ENCODE measurements at regions not wholly inside any gene's neighbourhood (a gene's known extent, or its start where the extent isn't known, plus 50 kb on each side); places are given as distances from the start of the nearest gene placed in this dataset.
"Not testable (repeated sequence)": the region's sequence is repeated elsewhere in the genome, so short reads cannot be mapped to it uniquely, and the experiment has no call there.

DNA sequence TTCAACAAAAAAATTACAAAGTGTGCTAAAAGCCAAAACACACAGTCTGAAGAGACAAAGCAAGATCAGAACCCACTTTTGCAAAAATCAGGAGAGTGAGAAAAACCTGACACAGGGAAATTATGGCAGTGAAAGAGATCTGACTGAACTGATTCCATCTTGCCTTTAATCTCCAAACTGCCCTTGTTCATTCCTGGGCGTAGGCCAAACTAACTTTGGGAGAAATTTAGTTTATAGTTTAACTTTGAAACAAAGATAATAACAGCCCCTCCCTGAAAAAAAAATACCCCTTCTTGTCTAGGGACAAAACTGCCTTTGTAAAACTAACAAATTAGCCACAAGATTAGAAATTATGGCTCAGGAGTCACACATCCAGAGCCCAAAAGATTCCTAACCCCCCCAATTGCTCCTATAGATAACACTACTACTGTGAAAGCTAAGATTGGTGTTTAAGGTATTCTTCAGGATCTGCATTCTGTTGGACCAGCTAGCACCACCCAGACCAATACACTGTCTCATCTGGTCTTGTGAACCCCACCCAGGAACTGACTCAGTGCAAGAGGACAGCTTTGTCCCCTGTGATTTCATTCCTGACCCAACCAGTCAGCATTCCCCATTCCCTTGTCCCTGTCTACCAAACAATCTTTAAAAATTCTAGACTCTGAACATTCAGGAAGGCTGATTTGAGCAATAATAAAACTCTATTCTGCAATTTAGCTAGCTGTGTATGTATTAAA, 226.1 kb upstream of the SH3BP4 start:
- no peak for DNase-seq (ENCODE audit: low read depth in 3 of 3)

DNA sequence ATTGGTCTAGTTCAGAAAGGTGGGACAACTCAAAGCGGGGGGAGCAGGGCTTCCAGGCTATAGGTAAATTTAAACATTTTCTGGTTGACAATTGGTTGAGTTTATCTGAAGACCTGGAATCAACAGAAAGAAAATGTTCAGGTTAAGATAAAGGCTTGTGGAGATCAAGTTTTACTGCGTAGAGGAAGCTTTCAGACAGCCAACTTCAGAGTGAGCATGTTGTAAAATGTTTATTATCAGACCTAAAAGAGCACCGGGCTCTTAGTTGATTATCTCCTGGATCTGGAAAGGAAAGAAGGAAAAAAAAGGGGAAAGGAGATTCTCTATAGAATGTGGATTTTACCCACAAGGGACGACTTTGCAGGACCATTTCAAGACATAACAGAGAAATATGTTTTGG, 227.0 kb upstream of the SH3BP4 start:
- no peak for DNase-seq (ENCODE audit: low read depth in 3 of 3)

DNA sequence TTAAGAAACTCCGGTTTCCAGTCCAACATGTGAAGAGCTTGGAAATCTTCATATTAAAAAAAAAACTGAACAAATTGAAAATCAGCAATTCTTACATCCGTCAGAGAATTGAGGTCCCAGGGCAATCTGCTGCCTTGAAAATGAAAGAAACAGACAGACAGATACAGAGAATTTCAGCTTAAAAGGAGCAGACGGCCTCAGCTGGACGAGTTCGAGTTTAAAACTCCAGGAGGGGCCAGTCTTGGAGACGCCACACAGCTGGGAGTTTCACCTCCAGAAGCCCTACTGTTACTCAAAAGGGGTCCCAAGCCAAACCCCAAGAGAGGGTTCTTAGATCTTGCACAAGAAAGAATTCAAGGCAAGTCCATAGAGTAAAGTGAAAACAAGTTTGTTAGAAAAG, 226.5 kb upstream of the ARL4C start:
- no peak for DNase-seq (ENCODE audit: low read depth in 3 of 3)

DNA sequence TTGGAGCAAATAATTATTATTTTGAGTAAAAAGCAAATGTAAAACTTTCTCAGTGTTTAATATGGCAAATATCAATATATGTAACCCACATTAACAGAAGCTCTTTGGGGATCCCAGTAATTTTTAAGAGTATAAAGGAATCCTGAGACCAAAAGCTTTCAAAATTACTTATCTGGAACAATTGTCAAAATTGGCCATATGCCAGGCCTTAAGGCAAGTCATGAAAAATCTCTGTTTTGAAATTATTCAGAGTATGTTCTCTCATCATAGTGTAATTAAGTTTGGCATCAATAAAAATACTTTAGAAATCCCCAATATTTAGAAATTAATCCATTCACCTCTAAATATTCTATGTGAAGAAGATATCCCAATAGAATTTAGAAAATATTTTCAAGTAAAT, 225.3 kb upstream of the ARL4C start:
- no peak for DNase-seq (ENCODE audit: low read depth in 3 of 3)

DNA sequence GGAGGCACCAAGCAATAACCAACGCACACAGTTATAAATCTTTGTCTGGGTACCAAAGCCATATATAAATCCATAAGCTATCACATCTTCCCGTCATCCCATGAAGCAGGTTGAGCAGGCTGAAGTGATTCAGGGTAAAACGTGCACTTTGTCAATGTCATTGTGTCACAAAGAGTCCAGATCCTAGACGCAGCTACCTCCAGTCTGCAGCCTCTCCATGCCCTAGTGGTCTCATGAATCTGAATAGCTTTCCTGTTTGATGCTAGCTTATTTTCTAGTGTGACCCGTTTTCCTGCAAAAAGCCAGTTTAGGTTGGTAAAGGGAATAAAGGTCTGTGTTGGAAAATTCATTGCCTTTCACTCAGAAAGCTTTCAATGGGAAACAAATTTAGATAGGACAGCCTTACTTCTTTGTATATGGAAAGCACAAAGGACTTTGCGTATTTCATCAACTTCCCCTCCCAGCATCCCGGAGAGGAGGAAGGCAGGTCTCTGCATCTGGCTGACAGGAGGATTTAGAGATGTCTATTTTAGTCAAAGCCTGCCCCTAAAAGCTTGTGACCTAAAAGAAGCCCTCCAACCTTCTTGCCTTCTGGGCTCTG, 222.3 kb upstream of the ARL4C start:
- no peak for DNase-seq (ENCODE audit: low read depth in 3 of 3)

DNA sequence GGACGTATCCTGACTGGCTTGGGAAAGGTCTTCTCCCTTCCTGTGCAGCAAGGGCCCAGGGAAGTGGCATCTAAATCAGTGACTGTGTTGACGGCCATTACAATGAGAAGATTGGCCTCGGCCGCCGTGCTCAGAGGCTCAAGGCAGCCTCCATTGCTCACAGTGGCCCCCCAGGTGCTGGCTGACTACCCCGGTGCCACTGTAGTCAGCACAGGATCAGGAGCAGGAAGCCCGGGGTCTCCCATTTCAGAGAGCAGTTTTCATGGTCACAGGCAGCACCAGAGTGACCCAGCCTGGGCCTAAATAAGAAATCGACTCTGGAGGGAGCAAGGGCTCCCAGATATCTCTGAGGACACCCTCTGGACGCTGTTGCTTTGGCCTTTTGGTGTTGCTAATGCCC, 219.4 kb upstream of the ARL4C start:
- no peak for DNase-seq (ENCODE audit: low read depth in 3 of 3)

DNA sequence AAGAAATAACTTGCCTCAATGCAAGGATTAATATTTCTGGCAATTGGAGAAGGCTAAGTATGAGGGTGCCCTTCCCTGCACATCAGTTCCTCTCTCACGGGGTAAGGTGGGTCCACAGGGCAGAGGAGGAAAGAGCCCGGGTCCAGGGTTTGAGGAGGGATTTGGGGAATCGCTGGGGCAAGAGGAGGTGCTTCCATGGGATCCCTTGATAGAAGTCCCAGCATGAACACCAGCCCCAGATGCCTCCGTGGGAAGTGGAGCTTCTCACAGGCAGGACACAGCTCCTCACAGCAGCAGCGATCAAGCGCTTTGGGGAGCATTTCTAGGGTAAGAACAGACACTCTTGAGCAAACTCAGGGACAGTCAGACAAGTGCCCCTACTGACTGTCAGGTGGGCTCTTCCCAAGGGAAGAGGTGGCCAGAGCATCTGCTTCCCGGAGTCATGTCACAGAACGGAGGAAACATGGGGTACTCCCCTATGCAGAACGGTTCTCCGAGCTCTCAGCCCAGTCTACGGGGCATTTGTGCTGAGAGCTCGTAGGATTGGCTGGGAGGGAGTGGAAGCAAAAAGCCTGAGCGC, 218.9 kb upstream of the ARL4C start:
- DNase-seq (ENCODE audit: low read depth in 3 of 3) = no peak

DNA sequence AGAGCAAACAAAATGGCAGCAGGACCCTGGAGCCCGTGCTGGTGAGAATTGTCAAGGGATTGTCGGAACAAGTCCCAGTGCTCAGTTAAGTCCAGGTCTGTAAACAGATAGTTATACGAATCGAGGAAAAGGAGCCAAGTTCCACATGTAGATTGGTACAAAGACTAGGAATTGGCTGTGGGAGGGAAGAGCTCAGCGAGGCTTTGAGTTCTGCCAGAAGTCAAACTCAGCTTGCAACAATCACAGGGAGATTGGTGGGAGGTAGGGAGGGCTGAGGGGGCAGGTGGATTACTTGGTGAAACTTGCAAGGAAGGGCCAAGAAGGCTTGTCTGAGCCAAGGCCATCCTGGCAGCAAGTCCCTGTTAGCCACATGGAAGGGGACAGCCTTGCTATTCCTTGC, 217.8 kb upstream of the ARL4C start:
- DNase-seq (ENCODE audit: low read depth in 3 of 3) = no peak

DNA sequence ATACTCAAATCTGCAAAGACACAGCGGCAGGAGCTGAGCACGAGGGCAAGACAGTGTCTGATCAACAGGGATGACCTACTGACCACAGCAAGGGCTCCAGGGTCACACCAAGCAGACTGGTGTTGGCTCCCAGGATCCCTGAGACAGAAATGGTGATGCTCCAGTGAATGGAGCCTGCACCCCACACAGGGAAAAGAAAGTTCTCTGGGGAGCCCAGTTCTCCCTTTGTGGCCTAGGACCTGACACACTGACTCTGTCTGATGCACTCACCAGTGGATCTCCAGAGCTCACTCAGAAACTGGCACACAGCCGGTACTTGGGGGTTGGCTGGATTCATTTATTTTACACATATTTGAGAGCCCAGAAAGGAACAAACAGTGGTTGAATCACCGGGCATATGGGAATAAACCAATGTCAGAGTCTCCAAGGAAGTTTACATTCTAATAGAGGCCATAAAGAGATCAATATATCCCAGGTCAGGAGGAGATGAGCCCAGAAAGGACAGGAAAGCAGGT, 215.6 kb upstream of the ARL4C start:
- no peak for DNase-seq (ENCODE audit: low read depth in 3 of 3)

DNA sequence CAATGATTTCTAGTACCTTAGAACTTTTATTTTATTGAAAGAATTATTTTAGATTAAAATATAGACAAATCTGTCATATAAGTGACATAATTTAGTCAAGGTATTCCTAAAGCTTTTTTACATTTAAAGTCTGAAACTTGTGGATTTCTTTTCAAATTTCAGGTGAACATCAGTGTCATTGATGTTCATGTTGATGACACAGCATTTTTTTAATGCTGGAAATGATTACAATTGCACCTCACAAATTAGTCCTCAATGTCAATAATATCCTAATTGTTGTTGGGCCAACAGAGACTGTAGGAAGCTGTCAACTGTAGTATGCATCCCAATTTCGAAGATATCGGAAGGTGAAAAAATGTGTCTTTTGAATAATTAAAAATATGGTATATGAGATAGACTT, 214.4 kb upstream of the ARL4C start:
- no peak for DNase-seq (ENCODE audit: low read depth in 3 of 3)

DNA sequence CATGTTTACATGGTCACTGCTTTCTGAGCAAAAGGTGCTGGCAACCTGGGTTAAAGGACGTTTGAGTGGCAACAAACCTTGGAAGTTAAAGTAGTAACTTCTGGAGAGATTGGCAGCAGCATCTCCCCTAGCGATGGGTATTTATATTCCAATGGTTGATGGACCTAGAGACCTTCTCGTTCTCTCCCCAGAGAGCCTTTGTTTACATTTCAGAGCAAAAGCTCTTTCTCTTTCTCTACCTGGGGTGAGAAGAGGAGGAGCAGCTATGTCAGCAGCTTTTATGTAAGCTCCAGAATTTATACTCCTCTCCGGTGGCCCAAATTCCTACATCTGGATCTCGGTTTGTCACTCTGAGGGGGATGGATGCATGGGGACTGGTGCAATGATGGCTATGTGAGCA, 213.7 kb upstream of the ARL4C start:
- no peak for DNase-seq (ENCODE audit: low read depth in 3 of 3)

DNA sequence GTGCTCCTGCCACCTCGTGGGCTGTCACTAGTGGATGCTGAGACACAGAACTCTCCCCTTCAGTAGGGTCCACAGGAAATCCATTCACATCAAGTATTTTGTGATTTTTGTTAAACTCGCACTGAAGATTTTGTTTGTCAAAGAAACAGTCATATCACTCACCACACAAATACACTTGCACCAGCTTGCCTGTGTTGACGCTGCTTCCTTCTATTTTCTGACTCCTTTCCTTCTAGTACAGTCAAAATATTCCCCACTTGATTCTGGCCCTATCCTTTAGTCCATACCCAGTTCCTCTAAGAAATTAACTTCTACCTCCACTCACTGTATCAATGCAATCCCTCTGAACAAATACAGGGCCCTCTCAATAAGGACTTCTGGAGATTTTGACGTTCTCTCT, 213.2 kb upstream of the ARL4C start:
- no peak for DNase-seq (ENCODE audit: low read depth in 3 of 3)

DNA sequence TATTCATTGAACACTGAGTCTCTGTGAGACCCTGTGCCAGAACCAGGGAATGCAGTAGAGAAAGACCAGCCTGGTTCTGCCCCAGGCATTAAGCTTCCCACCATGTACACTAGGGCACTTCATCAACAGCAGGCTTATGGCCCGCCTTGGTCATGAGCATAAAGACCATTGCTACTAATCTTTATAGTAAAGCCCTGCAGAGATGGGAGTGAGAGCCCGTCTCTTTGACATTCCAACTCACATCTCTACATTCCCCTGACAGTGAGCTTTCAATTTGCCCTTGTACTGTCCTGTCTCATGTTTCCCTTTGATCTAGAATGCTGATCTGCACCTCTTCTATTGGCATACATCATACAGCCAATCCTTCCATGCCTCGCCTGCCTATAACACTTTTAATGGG, 211.8 kb upstream of the ARL4C start:
- no peak for DNase-seq (ENCODE audit: low read depth in 3 of 3)

DNA sequence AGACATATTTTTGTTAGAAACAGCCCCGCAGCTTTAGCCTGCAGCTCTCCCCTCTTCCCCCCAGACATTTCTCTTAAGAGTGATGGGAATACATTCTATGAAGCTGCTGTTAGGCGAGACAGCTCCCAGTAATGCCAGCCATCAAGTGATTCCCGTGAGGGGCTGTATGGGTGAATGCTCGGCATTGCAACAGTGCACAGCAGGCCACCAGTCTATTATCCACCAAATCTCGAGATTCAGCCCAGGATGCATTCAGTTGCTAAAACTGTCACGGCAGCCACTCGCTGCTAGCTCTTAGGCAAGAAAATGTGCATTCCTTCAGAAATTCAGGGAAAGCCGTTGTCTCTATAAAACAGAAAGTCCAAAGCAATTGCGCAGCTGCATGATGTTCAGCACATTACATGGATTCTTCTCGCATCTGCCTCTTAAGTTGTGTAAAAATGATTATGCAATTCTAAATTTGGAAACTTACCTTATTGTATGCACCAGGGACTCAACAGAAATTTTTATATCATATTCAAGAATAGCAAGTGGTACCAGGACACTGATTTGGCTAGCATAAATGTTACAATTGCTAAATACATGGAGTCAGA, 211.3 kb upstream of the ARL4C start:
- no peak for DNase-seq (ENCODE audit: low read depth in 3 of 3)

DNA sequence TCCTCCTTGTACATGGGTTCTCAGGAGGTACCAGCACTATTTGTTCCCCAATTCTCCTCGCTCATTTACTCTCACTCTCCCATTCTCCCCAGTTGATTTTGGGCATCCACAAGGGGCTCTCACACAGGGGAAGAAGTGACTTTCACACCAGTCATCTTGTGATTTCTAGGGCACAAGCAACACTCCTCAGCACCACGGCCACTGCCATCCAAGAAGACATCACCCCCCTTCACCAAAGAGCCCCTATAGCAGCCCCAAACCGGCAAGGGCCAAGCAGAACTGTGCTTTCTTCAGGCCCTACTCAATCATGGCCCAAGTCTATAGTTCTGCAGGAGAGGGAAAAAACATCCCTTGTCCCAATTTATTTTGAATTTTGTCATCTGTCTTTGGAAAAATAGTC, 209.2 kb upstream of the ARL4C start:
- DNase-seq (ENCODE audit: low read depth in 3 of 3) = no peak

DNA sequence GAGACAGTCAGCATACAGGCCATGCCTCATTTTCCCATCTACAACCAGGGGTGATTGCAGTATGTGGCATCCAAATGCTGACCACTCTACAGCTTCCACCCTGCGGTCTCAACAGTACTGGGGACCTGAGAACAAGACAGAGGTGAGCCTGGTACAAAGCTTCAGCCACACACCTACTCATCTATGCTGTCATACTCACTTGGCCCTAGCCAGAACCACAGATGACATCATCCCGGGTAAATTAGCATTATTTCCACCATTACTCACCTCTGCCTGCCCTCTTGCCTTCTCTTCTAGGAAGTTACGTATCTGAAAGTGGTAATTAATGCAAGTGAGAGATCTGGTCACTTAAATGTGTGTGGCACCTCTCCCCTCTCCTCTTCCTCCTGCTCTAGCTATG, 208.2 kb upstream of the ARL4C start:
- DNase-seq (ENCODE audit: low read depth in 3 of 3) = no peak

DNA sequence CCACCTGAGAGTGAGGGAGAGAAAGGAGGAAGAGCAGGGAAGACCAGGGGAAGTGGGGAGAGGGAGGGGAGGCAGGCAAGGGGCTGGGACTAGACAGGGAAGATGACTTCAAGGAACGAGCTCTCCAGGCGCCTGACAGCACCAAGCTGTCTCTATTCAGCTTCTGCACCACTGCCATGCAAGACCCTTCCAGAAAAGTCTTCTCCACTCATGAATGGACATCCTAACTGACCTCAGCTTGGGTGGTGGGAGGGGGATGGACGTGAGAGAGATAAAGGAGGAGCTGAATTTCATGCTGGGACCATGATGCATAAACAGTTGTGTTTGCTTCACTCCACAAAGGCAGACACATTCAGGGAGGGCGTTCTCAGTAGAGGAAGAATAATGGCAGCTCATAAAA, 206.4 kb upstream of the ARL4C start:
- DNase-seq (ENCODE audit: low read depth in 3 of 3) = no peak

DNA sequence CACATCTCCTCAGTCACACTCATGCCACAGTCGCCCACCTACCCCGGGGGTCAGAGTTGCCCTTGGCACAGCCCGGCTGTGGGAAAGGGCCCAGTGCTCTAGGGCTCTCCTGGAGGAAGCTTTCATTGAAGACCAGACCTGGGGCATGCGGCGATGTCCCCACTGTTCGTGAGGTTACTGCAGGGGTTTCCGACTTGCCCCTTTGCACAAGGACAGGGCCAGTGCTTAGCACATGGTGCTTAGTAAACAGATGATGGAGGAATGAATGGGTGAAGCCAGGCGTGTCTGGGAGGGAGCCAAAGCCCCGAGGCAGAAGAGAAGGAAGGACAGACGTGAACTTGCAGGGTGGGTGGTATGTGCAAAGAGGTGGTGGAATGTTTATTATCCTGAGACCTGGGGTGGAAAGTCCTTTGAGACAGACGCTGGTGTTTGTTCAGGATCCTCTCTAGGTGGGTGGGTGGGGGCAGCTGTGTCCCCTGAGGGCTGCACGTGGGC, 205.9 kb upstream of the ARL4C start:
- DNase-seq (ENCODE audit: low read depth in 3 of 3) = no peak

DNA sequence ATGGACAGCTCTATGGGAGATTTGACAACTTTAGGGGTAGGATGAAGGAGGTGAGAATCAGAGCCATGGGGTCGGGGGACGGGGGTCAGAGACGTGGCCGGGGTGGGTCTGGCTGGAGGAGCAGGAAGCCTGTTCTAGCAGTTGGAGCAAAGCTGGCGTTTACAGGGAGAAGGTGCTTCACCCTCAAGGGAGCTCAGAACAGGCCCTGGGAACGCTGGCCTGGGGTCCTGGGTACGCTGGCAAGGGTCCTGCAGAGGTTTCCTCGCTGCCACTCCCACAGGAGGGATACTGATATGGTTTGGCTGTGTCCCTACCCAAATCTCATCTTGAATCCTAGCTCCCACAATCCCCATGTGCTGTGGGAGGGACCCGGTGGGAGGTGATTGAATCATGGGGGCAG, 205.0 kb upstream of the ARL4C start:
- DNase-seq (ENCODE audit: low read depth in 3 of 3) = no peak

DNA sequence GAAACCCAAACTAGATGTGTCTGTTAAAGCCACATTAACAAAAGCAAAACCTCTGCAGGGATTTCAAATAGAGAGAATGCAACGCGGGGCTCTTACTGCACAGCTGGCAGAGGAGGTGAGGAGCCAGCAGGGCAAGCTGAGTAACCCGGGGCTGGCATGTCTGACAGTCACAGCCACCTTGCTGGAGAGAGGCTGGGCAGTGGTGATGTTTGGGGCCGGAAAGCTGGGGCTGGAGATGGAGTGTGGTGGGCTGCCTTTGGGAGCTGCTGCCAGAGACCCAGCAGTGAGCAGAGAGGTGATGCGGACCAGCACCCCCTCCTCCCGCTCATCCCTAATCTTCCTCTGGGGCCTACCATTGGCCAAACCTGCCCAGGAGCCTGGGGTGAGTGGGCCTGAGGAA, 204.5 kb upstream of the ARL4C start:
- no peak for DNase-seq (ENCODE audit: low read depth in 3 of 3)

DNA sequence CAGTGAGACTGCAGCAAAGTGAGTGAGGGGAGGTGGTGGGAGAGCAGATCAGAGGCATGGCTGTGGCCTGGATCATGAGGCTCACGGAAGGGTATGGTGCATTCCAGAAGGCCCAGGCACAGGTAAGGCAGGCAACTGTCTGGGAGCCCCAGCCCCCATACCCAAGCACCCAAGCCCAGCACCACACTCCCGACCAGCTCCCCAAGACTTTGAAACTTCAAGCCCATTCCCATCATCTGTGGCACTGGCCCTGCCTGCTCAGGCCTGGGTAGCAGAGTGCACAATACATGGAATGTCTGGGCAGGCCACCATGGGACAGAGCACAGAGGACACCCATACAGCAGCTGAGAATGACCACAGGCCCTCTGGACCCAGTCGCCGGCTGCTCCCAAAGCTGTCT, 202.6 kb upstream of the ARL4C start:
- DNase-seq (ENCODE audit: low read depth in 3 of 3) = no peak

DNA sequence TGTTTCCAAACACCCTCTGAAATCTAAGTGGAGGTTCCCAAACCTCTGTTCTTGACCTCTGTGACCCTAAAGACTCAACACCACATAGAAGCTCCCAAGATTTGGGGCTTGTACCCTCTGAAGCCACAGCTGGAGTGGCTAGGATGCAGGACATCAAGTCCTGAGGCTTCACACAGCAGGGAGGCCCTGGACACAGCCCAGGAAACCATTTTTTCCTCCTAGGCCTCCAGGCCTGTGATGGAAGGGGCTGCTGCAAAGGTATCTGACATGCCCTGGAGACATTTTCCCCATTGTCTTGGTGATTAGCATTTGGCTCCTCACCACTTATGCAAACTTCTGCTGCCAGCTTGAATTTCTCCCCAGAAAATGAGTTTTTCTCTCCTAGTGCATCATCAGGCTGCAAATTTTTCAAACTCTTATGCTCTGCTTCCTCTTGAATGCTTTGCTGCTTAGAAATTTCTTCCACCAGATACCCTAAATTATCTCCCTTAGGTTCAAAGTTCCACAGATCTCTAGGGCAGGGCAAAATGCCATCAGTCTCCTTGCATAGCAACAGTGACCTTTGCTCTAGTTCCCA, 200.5 kb upstream of the ARL4C start:
- DNase-seq (ENCODE audit: low read depth in 3 of 3) = not testable (repeated sequence)

Data from stimulated activated CD4-positive, alpha-beta T cell treated with anti-CD3 and anti-CD28 coated beads, TNF-alpha, amount 100 ng/mL, for 48 hours (primary cell).